Mucosa of descending colon (tissue), 3 donors: ENCODE measurements at regions not wholly inside any gene's neighbourhood (a gene's known extent, or its start where the extent isn't known, plus 50 kb on each side); places are given as distances from the start of the nearest gene placed in this dataset.

ENCODE experiments used
- ATAC-seq: fragments of 200-7000 bp; cut with Tn5 transposase; one replicate; pipeline ENCODE4 v1.9.1; 2020; ENCODE audit warnings: mild to moderate bottlenecking, moderate library complexity
- DNase-seq, 3 donors: peaks; one replicate each; pipeline ENCODE4 v3.0.0-alpha.2; 2020
- H3K36me3 ChIP-seq: fragments of 200-600 bp; one replicate; pipeline ENCODE4 v1.8.0; 2021; ENCODE audit warnings: low read depth, mild to moderate bottlenecking
- H3K4me1 ChIP-seq: fragments of 200-600 bp; one replicate; pipeline ENCODE4 v1.8.0; 2021; ENCODE audit warnings: low read depth, mild to moderate bottlenecking
- H3K4me3 ChIP-seq: fragments of 200-600 bp; one replicate; pipeline ENCODE4 v1.8.0; 2021; ENCODE audit warnings: mild to moderate bottlenecking
- H3K9me3 ChIP-seq: fragments of 200-600 bp; one replicate; pipeline ENCODE4 v1.8.0; 2021; ENCODE audit warnings: mild to moderate bottlenecking
- intact Hi-C, 2 donors: fragments of 100-400 bp; cut with DNase I in 1 of 2; cut with micrococcal nuclease in 1 of 2; formaldehyde crosslinking; loops; one replicate each; pipeline versions ENCODE4 v1.11.0 to v1.11.1; 2022; cut with DNase I, micrococcal nuclease
- TF ChIP-seq, protein P1 (sequence below): fragments of 200-600 bp; IDR thresholded peaks from one replicate; pipeline ENCODE4 v1.8.0; 2022; ENCODE audit warnings: antibody characterized with exemption, mild to moderate bottlenecking
- donor health status: DM: no; HTN: no; CAD: no; lungs with moderate emphysema.
- donor health status: DM: no; HTN: no; CAD: no.
- donor health status: DM: no; HTN: yes; CAD: no.

- intact Hi-C loops = no loop called here
- DNase-seq (no peak), ATAC-seq (no peak)
- H3K4me1 ChIP-seq = no peaks in the 10 kb centered on the region
- H3K9me3 ChIP-seq = no peaks in the 10 kb centered on the region
- no peak overlapping the region for H3K4me3 ChIP-seq
- TF ChIP-seq, protein P1, sequence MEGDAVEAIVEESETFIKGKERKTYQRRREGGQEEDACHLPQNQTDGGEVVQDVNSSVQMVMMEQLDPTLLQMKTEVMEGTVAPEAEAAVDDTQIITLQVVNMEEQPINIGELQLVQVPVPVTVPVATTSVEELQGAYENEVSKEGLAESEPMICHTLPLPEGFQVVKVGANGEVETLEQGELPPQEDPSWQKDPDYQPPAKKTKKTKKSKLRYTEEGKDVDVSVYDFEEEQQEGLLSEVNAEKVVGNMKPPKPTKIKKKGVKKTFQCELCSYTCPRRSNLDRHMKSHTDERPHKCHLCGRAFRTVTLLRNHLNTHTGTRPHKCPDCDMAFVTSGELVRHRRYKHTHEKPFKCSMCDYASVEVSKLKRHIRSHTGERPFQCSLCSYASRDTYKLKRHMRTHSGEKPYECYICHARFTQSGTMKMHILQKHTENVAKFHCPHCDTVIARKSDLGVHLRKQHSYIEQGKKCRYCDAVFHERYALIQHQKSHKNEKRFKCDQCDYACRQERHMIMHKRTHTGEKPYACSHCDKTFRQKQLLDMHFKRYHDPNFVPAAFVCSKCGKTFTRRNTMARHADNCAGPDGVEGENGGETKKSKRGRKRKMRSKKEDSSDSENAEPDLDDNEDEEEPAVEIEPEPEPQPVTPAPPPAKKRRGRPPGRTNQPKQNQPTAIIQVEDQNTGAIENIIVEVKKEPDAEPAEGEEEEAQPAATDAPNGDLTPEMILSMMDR = no peak
- no peaks in the 10 kb centered on the region for H3K36me3 ChIP-seq
These were observed 99.9 kb downstream of the TRIB2 start for GRCh38 chr2:12816379-12817306.

GRCh38 chr2:12817870-12818269, 101.1 kb downstream of the TRIB2 start:
- ATAC-seq (no peak), DNase-seq (no peak)
- H3K36me3 ChIP-seq = no peaks in the 10 kb centered on the region
- no peaks in the 10 kb centered on the region for H3K4me1 ChIP-seq
- no peaks in the 10 kb centered on the region for H3K9me3 ChIP-seq
- intact Hi-C loops = no loop called here
- no peak overlapping the region for H3K4me3 ChIP-seq
- TF ChIP-seq, protein P1 = no peak

GRCh38 chr2:12818416-12819102, 101.8 kb downstream of the TRIB2 start:
- intact Hi-C loops = no loop called here
- DNase-seq (no peak), ATAC-seq (peak; percentile 15)
- H3K9me3 ChIP-seq = no peaks in the 10 kb centered on the region
- no peaks in the 10 kb centered on the region for H3K4me1 ChIP-seq
- no peak overlapping the region for H3K4me3 ChIP-seq
- TF ChIP-seq, protein P1 = no peak
- no peaks in the 10 kb centered on the region for H3K36me3 ChIP-seq

DNA sequence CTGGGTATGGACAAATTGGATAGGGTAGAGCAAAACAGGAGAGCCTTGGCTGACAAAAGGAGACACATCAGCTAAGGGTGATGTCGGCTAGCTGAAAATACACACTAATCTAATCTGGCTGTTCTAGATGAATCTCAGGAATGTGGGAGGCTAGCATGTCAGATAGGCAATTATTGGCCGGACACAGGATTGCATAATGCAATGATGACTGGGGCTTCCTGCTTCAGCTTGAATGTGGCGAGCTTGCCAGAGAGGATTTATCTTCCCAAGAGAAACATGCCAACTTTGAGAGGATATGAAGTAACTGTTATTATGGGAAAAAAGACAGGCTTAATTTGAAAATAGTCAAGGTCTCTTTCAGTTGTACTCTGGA, 102.4 kb downstream of the TRIB2 start:
- ATAC-seq (peak; percentile 68), DNase-seq (peak in 1 of 3 donors; percentile 53)
- H3K9me3 ChIP-seq = no peaks in the 10 kb centered on the region
- TF ChIP-seq, protein P1 = no peak
- H3K4me1 ChIP-seq = no peaks in the 10 kb centered on the region
- intact Hi-C loops = no loop called here
- H3K36me3 ChIP-seq = no peaks in the 10 kb centered on the region
- no peak overlapping the region for H3K4me3 ChIP-seq

- Histone ChIP-seq H3K4me1 (no peaks in the 10 kb centered on the region), H3K9me3 (no peaks in the 10 kb centered on the region), H3K36me3 (no peaks in the 10 kb centered on the region), H3K4me3 (no peak overlapping the region)
- TF ChIP-seq, protein P1 = no peak
- intact Hi-C loops = no loop called here
- no peak for DNase-seq
- ATAC-seq = no peak
These were observed 103.0 kb downstream of the TRIB2 start for GRCh38 chr2:12819721-12820120.
